Gastrocnemius medialis (tissue), 4 donors: ENCODE measurements at regions not wholly inside any gene's neighbourhood (a gene's known extent, or its start where the extent isn't known, plus 50 kb on each side); places are given as distances from the start of the nearest gene placed in this dataset.

Experiments
- ATAC-seq, 2 donors: fragments of 150-250 bp; one replicate each; pipeline ENCODE4 v1.9.1; 2016
- DNase-seq, 2 donors: peaks; one replicate each; pipeline ENCODE4 v3.0.0-alpha.2; 2019
- H3K27ac ChIP-seq, 4 donors: fragments of 200-600 bp; sonication (generic); 1 replicate in 1 of 4; 2 replicates in 3 of 4; pipeline ENCODE4 v1.5.1; 2016 to 2018; ENCODE audit warnings: mild to moderate bottlenecking in 2 of 4, moderate library complexity in 1 of 4
- H3K27me3 ChIP-seq, 3 donors: fragments of 200-600 bp; sonication (generic) in 2 of 3; 1 replicate in 1 of 3; 2 replicates in 2 of 3; pipeline versions ENCODE4 v1.5.1 to v1.6.0; 2016 to 2019; ENCODE audit warnings: mild to moderate bottlenecking in 1 of 3, moderate library complexity in 1 of 3
- H3K36me3 ChIP-seq, 2 donors: fragments of 200-600 bp; sonication (generic) in 1 of 2; one replicate each; pipeline ENCODE4 v1.5.1; 2017 to 2018
- H3K4me1 ChIP-seq, 2 donors: fragments of 200-600 bp; sonication (generic) in 1 of 2; one replicate each; pipeline ENCODE4 v1.5.1; 2016 to 2017; ENCODE audit warnings: mild to moderate bottlenecking in 2 of 2
- H3K4me3 ChIP-seq, 4 donors: fragments of 200-600 bp; sonication (generic) in 3 of 4; 1 replicate in 1 of 4; 2 replicates in 3 of 4; pipeline ENCODE4 v1.5.1; 2016 to 2019; ENCODE audit warnings: mild to moderate bottlenecking in 2 of 4
- H3K9me3 ChIP-seq, 3 donors: fragments of 200-600 bp; sonication (generic) in 2 of 3; 1 replicate in 1 of 3; 2 replicates in 2 of 3; pipeline ENCODE4 v1.5.1; 2016 to 2019
- CTCF ChIP-seq, 5 experiments: fragments of 450-650 bp in 3 of 5; fragments of 200-600 bp in 2 of 5; sonication (generic) in 2 of 5; IDR thresholded peaks in 4 of 5; conservative IDR thresholded peaks in 1 of 5; 1 replicate in 4 of 5; 2 replicates in 1 of 5; pipeline ENCODE4 v1.5.1; 2016 to 2019; ENCODE audit warnings: antibody characterized with exemption in 5 of 5, mild to moderate bottlenecking in 3 of 5, moderate library complexity in 3 of 5
- POLR2A ChIP-seq, 2 donors: fragments of 450-650 bp; IDR thresholded peaks; one replicate each; pipeline ENCODE4 v1.6.1; 2017; ENCODE audit warnings: antibody characterized with exemption in 2 of 2, mild to moderate bottlenecking in 2 of 2, moderate library complexity in 2 of 2
- in situ Hi-C, 4 donors: fragments of 200-750 bp; cut with MboI; loops; one replicate each; pipeline versions ENCODE4 v1.15.0 to v1.8.0; 2017; ENCODE audit warnings: low sequenced_read_pairs in 4 of 4
- intact Hi-C: fragments of 100-400 bp; cut with DNase I; formaldehyde crosslinking; loops from one replicate; pipeline ENCODE4 v1.15.1; 2023; ENCODE audit warnings: low total_unique reads

- DNase-seq (no peak), ATAC-seq (no peak)
- TF ChIP-seq CTCF (IDR thresholded peaks at IDR 0.05 in 4 of 5, conservative IDR thresholded peaks at IDR 0.05 in 1 of 5) = no peak
- TF ChIP-seq POLR2A (IDR thresholded peaks at IDR 0.05) = no peak
- Histone ChIP-seq H3K27ac (no peak overlapping the region), H3K4me3 (no peak overlapping the region), H3K36me3 (no peaks in the 10 kb centered on the region), H3K9me3 (no peaks in the 10 kb centered on the region), H3K27me3 (no peaks in the 10 kb centered on the region), H3K4me1 (no peaks in the 10 kb centered on the region)
- intact Hi-C loops = no loop called here
- in situ Hi-C loops = no loop called here
These were observed 147.9 kb upstream of the CBLN2 start for GRCh38 chr18:72692086-72692485.

DNA sequence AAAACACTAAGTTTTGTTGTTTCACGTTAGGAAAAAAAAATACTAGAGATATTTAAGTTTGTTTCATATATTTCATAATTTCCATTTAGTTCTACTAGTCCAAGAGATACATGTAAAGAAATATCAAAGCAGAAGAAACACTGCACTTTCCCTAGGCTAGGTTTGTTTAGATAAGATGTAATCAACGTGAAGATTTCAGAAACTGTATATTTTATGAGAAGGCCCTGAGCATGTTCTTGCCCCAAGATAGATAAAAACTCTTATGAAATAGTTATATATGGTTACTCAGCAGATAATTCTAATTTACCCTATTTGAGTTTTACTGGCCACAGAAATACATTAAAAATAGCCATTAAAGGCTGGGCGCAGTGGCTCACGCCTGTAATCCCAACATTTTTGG lies 143.6 kb upstream of the CBLN2 start:
- no peak for DNase-seq
- TF ChIP-seq POLR2A (IDR thresholded peaks at IDR 0.05) (no peak), CTCF (IDR thresholded peaks at IDR 0.05 in 4 of 5, conservative IDR thresholded peaks at IDR 0.05 in 1 of 5) (no peak)
- intact Hi-C loops = no loop called here
- no peaks in the 10 kb centered on the region for H3K27me3 ChIP-seq
- H3K36me3 ChIP-seq = no peaks in the 10 kb centered on the region
- ATAC-seq = no peak
- H3K4me3 ChIP-seq = no peak overlapping the region
- in situ Hi-C loops = no loop called here
- no peak overlapping the region for H3K27ac ChIP-seq
- H3K4me1 ChIP-seq = no peaks in the 10 kb centered on the region
- H3K9me3 ChIP-seq = no peaks in the 10 kb centered on the region

GRCh38 chr18:72675394-72675793 lies 131.3 kb upstream of the CBLN2 start:
- in situ Hi-C loops (no loop called here), intact Hi-C loops (no loop called here)
- Histone ChIP-seq H3K4me1 (no peaks in the 10 kb centered on the region), H3K9me3 (no peaks in the 10 kb centered on the region), H3K36me3 (no peaks in the 10 kb centered on the region), H3K27ac (no peak overlapping the region), H3K4me3 (no peak overlapping the region), H3K27me3 (no peaks in the 10 kb centered on the region)
- ATAC-seq (no peak), DNase-seq (no peak)
- TF ChIP-seq POLR2A (IDR thresholded peaks at IDR 0.05) (no peak), CTCF (IDR thresholded peaks at IDR 0.05 in 4 of 5, conservative IDR thresholded peaks at IDR 0.05 in 1 of 5) (no peak)

GRCh38 chr18:72674710-72675109 lies 130.6 kb upstream of the CBLN2 start:
- DNase-seq (no peak), ATAC-seq (no peak)
- Histone ChIP-seq H3K36me3 (no peaks in the 10 kb centered on the region), H3K9me3 (no peaks in the 10 kb centered on the region), H3K4me1 (no peaks in the 10 kb centered on the region), H3K4me3 (no peak overlapping the region), H3K27me3 (no peaks in the 10 kb centered on the region), H3K27ac (no peak overlapping the region)
- intact Hi-C loops = no loop called here
- TF ChIP-seq POLR2A (IDR thresholded peaks at IDR 0.05) (no peak), CTCF (IDR thresholded peaks at IDR 0.05 in 4 of 5, conservative IDR thresholded peaks at IDR 0.05 in 1 of 5) (no peak)
- in situ Hi-C loops = no loop called here

DNA sequence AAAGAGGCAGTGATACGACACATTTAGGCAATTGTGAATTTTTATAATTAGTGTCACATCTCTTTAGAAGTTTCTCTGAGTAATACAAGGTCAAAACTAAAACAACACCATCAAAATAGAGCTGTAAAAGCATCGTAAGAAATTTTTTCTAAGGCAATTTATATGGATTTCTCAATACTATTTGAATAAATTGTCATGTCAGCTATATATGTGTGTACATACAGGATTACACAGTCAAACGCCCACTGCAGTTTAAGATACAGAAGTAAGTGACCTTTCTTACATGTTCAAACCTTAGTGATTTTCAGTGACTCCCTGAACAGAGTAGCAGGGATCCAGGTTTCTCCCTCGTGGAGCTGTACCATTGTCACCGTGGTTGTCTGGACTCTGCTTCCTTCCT lies 129.1 kb upstream of the CBLN2 start:
- no peak for TF ChIP-seq CTCF (IDR thresholded peaks at IDR 0.05 in 4 of 5, conservative IDR thresholded peaks at IDR 0.05 in 1 of 5)
- TF ChIP-seq POLR2A (IDR thresholded peaks at IDR 0.05) = no peak
- intact Hi-C loops = no loop called here
- no peak for ATAC-seq

More for the DNA sequence above, 129.1 kb upstream of the CBLN2 start:
- in situ Hi-C loops = no loop called here
- Histone ChIP-seq H3K27me3 (no peaks in the 10 kb centered on the region), H3K4me3 (no peak overlapping the region), H3K36me3 (no peaks in the 10 kb centered on the region), H3K9me3 (no peaks in the 10 kb centered on the region), H3K27ac (no peak overlapping the region), H3K4me1 (no peaks in the 10 kb centered on the region)
- DNase-seq = no peak
